DMS153 treated with DMSO at 0.1 percent for 48 hours (cell line): ENCODE measurements at regions not wholly inside any gene's neighbourhood (a gene's known extent, or its start where the extent isn't known, plus 50 kb on each side); places are given as distances from the start of the nearest gene placed in this dataset.

Experiments
- DNase-seq: peaks from one replicate; lab custom pipeline; 2025; ENCODE audit not compliant: unreplicated experiment; lab: John Stamatoyannopoulos, UW

DNA sequence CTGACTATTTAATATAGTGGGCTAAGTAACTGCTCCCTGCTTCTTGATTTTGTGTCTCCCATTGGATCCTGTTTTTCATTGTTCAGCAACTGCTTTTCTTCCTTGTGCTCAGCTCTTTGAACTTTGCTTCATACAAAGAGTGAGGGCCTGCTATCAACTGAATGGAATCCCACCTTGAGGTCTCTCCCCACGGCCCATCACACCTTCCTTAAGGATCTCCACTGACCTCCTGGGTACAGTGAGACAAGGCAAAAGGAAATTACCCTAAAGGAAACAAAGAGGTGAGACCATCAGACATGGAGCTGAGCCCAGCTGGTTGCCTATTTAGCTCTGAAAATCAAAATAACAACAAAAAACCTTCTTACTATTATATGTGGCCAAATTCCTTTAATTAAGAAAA lies 91.3 kb upstream of the RPL34 start:
- DNase-seq: no peak

DNA sequence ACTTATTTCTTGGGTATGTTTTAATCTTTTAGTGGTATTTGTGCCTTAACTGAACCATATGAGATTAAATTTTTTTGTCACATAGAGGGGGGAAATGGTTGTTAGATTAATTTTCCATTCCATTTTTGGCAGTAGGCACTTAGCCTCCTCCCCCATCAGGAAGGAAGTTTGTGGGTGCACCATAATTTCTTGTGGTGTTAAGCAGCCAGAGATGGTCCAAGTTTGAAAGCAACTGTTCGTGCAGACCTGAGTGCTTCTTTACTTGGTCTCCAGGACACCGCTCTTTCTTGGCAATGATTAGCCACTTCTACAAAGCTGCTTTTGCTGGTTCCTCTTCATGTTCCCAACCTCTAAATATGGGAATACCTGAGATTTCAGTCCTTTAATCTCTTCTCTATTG lies 92.7 kb upstream of the RPL34 start:
- no peak for DNase-seq

DNA sequence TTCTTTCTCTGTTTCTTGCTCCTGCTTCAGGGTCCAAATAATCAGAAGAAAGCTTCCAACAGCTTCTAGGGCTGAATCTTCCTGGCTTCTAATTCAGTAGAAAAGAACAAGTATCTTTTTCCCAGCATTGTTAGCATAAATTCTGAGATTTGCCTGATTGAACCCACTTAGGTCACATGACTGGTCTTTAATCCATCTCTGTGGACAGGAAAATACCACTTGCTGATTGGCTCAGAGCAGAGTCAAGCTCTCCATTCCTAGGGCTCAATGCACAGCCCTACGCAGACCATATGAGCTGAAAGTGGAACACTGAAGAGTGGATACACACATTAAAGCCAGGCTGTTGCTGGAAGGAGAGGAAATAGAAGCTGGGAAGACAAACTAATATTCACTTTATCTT lies 99.6 kb upstream of the RPL34 start:
- DNase-seq: no peak

DNA sequence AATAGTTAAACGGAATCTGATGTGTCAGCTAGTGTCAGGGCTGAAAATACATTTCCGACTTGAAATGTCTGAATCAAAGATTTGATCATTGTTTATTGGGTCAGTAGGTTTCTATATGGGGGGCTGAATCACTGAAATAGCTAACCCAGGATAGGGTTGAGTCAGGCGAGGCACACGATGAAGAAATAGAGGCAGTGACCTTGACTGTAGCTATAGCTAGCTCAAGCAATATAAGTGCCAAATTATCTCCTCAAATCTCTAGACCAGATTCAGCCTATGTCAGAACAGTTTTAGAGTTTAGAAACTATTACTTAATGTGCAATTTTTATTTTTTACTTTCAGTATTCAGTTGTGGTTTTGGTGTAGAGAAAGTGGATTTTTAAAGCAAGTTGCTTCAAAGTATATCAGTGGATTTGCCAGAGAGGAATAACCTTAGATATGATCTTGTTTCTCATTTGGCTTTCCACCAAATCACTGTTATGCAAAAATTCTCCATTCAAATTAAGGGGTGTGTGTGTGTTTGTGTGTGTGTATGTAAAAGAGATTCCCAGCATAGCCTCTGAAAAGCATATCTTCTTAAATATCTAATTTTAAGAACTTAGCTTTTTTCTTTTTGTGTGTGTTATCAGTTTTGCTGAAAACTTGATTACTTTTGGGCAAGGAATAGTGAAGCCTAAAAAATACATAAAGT lies 100.3 kb upstream of the RPL34 start:
- DNase-seq: no peak

DNA sequence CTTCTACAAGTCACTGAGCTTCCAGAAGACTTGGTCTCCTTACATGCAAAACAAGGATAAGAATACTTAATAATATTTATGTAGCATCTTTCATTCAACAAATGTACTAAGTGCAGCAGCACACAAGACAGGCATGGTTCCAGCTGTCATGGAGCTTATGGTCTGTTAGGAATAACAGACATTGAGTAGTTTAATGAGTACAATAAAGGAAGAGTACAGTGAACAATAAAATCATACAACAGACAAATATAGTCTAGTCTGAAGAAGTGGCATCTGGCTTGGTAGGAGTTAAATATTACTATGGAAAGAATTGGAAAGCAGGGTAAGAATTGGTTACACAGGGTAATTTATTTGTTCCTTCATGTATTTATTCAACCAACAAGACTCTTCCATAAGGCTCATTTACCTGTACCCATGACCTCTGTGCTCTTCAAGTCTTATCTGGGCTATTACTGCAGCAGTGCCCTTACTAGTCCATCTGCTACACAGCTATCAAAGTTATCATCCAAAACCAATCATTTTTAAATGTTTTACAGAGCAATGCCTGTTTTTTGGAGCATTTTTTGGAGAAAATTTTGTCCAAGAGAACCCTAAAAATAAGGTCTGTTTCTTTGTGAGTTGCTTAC lies 101.1 kb upstream of the RPL34 start:
- no peak for DNase-seq

DNA sequence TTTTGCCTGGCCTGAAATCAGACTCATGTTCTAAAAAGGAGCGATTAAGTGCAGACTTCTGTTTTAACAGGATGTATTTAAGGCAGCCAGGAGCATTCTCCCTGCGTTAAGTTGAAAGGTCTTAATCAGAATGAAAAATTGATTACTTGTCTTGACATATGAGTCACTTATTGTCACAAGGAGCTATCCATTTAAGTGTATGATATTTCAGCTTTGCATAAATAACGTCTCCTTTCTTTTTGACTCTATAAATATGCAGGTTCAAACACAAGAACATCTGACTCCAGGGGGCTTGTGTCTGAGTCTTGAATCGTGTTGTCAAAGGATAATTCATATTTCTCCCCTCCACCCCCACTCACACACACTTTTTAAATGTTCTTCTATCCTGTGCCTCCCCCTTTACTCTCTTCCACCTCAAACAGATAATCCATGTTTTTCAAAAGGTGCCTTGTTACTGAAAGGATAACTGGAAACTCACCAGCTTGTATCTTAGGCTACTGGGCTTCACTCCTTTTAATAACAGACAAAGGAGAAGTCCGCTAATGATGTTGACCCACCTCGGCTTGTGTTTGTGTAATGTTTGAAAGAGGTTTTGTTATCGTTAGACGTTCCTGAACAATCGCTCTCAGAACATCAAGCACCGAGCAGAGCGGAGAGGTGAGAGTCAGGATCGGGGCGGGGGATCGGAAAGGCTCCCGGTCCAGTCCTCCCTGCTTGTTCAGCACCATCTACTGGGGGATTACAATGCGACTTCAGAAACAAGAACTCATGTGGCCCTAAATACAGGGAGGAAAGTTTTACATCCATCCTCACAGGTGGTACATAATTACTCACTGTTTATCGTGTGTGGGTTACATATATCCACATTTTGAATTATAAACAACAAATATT lies 107.5 kb upstream of the RPL34 start:
- DNase-seq: peak; percentile 71

DNA sequence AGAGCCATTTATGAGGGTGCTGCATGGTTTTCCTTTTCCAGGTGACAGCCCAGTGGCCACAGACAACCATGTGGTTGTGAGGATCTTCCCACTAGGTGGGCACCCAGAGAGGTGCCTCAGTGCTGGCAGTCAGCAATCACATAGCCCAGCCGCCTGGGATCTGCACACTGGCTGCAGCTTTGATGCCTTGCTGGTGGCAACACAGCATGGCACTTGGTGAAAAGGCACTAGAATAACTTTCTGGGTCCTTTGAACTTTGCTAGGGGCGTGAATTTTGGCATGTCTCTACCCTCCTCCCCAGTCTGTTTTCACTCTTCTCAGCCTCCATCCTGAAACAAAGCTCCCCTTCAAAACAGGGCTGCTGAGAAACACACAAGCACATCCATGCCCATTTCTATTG lies 108.8 kb upstream of the RPL34 start:
- DNase-seq: no peak

DNA sequence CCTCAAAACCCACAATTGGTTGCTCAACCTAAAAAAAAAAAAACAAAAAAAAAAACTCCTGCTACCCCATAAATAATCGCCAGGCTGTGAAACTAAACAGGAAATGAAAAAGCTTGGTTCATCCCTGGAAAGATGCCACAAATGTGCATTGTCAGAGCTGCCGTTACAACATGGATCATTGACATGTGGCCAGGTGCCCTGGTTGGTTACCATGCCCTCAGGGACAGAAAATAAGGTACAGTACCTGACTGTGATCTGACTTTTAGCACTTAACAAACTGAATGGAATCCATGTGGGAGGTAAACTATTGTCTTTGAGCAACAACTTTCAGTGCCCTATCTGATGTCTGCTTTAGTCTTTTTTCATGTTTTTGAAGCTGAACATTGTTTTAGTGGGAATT lies 118.0 kb upstream of the RPL34 start:
- no peak for DNase-seq

DNA sequence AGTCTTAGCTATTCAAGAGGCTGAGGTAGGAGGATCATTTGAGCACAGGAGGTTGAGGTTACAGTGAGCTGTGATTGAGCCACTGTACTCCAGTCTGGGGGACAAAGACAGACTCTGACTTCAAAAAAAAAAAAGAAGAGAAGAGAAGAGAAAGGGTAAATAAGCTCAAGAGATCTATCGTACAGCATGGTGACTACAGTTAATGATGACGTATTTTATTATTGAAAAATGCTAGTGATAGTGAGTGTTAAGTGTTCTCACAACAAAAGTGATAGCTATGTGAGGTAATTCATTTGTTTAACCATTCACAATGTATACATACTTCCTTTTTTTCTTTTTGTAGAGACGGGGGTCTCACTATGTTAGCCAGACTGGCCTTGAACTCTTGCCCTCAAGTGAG lies 121.5 kb upstream of the RPL34 start:
- DNase-seq: no peak

DNA sequence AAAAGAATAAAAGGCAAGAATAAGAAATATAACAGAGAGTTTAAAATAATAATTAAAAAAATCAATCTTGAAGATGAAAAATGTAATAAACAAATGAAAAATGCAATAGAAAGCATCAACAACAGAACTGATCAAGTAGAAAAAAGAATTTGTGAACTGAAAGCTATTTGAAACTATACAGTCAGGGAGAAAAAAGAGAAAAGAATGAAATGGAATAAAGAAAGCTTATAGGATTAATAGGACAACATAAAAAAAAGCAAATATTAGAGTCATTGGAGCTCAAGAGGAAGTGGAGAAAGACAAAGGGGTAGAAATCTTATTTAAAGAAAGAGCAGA lies 126.8 kb upstream of the RPL34 start:
- no peak for DNase-seq

DNA sequence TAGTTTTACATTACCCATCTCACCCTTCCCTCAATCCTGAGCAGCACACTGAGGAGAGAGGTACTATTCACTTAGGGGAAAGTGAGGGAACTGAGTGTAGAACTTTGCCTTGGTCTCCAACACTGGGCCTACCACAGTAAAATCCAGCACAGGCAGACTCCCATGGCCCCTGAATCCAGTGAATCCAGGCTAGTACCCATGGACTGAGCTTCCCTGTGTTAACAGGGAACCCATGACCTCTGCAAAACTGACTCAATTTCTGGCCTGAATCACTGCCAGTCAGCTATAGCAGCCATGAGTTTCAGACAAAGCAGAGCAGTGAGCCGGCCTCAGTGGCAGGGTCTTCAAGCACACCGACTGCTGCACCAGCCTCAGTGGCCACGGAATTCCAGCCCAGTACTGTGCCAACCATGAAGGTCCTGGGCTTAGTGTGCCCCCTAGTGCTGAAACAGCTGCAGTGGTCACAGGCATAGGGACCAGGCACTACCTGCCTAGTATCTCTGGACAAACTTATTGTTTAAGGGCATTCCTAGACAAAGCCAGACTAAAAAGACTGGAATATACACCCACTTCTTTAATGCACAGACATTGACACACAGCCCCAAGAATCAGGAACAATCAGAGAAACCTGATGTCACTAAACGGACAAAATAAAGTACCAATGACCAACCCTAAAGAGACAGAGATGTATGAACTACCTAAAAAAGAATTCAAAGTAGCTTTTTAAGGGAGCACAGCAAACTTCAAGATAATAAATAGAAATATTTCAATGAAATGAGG lies 127.4 kb upstream of the RPL34 start:
- DNase-seq: no peak

DNA sequence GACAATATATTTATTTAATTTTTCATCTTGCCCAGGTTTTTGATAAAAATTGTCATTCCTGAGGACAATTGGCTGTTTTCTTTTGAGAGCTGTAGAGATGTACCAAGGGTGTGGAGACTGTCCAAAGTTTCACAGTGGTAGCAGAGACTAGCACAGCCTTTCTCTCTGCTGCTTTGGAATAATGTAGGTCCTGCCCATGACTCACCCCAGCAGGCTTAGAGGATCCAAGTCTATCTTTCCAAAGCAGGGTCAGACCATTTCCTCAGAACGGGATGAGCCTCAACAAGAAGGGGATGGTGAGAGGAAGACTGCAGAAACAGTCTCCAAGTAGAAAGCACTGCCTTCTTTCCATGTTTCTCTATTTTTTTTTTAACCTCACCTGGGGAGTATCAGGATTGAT lies 131.5 kb upstream of the RPL34 start:
- no peak for DNase-seq

DNA sequence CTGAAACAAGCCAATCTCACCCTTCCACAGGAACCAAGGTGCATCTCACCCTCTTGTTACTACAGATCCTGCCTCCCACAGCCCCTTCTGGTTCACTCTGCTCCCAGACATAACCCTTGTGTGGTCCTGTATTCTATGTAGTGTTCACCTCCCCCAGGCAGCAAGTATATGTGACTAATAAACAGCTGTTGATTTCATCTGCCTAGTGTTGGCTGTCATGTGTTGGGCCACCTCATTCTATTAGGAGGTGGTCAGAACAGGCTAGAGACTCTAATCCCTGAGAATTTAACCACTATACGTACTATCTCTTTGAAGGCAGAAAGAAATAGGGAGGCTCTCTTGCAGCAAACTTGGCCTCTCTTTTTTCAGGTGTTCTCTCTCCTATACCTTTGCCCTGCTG lies 134.3 kb upstream of the RPL34 start:
- DNase-seq: no peak

DNA sequence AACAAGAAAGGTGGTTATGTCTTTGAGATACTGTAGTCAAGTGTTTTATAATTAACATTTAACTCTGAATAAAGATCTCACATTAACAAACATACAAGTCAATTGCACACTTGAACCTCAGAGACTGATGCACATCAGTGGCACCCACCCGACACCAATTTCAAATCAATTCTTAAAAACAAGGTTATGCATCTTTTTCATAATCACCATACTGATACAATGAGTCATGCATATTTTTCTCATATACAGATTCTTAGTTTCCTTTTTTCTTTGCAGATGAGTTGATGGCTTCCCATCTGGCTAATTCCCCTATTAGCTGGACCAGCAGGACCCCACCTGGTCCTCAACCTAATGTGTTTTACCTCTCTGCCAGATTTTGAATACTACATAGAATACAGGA lies 136.2 kb upstream of the RPL34 start:
- no peak for DNase-seq

DNA sequence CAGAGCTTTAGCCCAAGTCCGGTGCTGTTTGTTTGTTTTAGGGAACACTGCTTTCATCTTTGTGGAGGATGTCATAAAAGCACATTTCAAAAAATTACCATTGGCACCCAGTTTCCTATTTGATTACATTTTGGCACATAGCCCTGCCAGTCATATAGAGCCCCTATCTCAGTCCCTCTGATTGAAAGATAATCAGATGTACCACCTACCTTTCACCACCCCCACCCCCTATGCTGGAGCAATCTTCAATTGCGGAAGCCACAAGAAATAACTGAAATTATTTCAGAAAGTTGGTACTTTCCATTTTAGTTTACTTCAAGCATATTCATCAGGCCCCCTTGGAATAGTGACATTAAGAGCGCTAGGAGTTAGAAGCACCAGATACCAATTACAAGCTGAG lies 136.7 kb upstream of the RPL34 start:
- DNase-seq: no peak

DNA sequence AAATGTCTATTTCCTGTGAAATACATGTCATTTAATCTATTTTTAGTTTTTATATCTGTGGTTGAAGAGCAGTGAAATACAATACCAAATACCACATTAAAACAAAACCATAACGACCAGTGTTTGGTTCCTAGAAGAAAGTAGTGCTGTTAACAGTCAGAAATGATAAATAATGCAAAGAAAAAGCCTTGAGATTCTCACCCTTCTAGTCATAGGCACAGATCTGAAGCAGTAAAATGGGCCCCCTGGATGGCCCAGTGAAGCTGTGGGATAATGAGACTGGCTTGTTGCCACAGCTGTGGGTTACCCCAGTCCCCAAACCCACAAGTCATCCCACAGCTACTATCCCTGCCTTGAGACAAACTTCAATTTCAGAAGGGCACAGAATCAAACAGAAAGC lies 137.3 kb upstream of the RPL34 start:
- DNase-seq: no peak

DNA sequence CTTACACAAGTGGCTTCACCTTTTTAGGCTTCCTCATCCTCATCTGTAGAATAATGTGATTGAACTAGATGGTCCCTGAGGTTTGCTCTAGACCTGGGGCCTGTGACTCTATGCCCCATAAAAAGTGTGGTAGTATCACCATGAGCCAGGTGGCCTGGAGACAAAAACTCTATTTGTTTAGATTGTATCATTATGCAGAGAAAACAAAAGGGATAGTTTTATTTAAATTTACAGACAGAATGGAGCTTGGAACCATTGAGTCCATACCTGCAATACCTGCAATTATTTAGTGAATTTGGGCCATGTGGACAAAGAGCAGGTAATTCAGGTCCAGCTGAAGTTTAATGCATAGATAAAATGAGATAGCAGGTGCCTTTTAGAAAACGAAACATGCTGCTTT lies 139.5 kb upstream of the RPL34 start:
- no peak for DNase-seq

DNA sequence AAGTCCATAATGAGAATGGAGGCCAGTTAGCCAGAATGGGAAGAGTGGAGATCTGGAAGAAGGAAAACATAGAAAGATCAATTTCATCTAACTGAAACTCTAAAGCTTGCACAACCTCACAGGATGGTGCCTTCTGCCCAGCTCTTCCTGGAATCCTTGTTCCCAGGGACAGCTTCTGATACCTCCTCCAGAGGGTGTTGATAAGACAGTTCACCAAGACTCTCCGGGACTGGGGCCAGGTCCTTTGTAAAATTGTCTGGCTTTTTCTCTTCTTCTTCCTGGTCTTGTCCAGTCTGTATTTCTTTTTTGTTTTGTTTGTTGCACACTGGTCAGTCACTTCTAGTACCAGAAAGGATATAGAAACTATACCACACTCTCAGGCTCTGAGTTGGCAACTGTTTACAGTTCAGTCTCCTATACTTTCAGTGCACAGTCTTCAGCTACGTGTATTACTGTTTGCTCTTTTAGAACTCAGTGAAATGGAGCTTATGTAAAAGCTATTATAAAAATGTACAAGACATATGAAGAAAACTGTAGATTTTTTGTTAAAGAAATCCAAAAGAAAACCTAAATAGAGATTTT lies 142.8 kb upstream of the RPL34 start:
- DNase-seq: no peak

DNA sequence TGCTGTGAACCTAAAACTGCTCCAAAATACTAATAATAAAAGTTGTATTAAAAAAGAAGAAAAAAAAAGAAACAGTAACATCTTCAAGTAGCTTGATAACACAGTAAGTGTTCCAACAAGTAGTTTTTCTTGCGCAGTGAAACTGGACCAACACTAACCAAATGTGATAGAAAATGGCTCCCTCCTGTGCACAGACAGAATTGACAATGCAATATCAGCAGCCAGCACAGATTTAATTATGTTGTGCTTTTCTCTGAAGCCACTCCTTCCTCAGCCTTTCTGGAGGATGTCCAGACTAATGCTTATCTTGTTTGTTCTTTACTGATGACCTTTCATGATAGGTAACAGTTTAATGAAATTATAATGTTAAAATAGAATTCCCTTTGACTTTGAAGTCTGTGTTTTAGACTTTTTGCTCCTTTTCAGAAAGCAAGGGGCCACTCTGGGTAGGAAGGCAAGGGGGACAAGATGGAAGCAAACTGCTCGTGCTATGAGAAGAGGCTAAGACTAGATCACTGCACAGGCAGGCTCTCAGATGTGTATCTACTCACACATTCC lies 147.1 kb upstream of the RPL34 start:
- DNase-seq: no peak

DNA sequence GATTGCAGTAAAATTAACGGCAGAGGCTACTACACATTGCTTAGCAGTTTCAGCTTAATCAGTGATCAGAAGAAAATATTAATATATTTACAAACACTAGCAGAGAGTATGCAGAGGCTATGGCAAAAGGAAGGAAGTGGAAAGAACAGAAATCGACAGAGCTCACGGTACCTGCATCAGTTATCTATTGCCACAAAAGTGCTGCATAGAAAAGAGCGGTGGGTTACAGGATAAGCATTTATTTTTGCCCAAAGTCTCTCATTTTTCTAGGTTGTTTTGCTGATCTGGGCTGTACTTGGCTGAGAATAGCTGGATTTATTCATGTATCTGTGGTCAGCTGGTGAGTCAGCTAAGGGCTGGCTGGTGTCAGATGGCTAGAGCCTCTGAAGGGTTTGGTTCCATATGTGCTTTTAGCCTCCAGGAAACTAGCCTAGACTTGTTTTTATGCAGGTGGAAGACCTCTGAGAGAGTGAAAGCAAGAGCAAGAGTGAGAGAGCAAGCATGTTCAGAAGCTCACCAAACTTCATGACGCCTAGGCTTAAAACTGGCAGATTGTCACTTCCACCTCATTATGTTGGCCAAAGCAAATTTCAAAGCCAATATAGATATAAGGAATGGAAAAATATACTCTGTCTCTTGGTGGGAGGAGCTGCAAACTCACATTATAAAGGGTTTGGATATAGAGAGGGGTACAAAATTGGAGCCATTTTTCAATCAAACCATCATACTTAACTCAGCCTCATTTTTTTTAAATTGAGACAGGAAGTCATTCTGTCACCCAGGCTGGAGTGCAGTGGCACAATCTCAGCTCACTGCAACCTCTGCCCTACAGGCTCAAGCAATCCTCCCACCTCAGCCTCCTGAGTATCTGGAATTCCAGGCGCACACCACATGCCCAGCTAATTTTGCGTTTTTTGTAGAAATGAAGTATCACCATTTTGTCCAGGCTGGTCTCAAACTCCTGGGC lies 153.2 kb upstream of the RPL34 start:
- DNase-seq: no peak
